AG09309 (cell line): ENCODE measurements at regions not wholly inside any gene's neighbourhood (a gene's known extent, or its start where the extent isn't known, plus 50 kb on each side); places are given as distances from the start of the nearest gene placed in this dataset.

Experiments
- DNase-seq: peaks from one replicate; pipeline ENCODE4 v3.0.0-alpha.2; 2010; ENCODE audit warnings: low read depth
- H3K4me3 ChIP-seq: 2 replicates; pipeline ENCODE4 v1.5.1; 2011; ENCODE audit warnings: mild to moderate bottlenecking, low read depth, low read length, moderate library complexity; ENCODE audit not compliant: control insufficient read depth
- CTCF ChIP-seq: IDR thresholded peaks from 2 replicates; pipeline ENCODE4 v1.5.1; 2011; ENCODE audit warnings: mild to moderate bottlenecking, low read depth, low read length, inconsistent platforms; ENCODE audit not compliant: insufficient read depth, control insufficient read depth; ENCODE audit errors: missing control alignments

GRCh38 chr1:232327899-232328298 is 302.0 kb downstream of the SIPA1L2 start:
- H3K4me3 ChIP-seq = no peak overlapping the region
- DNase-seq = no peak
- TF ChIP-seq CTCF = no peak

- no peak overlapping the region for H3K4me3 ChIP-seq
- no peak for TF ChIP-seq CTCF
- DNase-seq = no peak
Observed at GRCh38 chr1:232327269-232327668, 302.7 kb downstream of the SIPA1L2 start.

- no peak for TF ChIP-seq CTCF
- no peak overlapping the region for H3K4me3 ChIP-seq
- no peak for DNase-seq
Observed at GRCh38 chr1:232322162-232322734, 307.7 kb downstream of the SIPA1L2 start.

- no peak for TF ChIP-seq CTCF
- H3K4me3 ChIP-seq = no peak overlapping the region
- DNase-seq = no peak
Observed at GRCh38 chr1:232319518-232320210, 310.3 kb downstream of the SIPA1L2 start.

- no peak for DNase-seq
Observed at GRCh38 chr1:232319072-232319471, 310.9 kb downstream of the SIPA1L2 start.

GRCh38 chr1:232318143-232318542 is 311.8 kb downstream of the SIPA1L2 start:
- TF ChIP-seq CTCF = no peak
- no peak for DNase-seq
- no peak overlapping the region for H3K4me3 ChIP-seq

More at GRCh38 chr1:232319072-232319471, 310.9 kb downstream of the SIPA1L2 start:
- no peak overlapping the region for H3K4me3 ChIP-seq
- TF ChIP-seq CTCF = no peak

GRCh38 chr1:232317350-232317749 is 312.6 kb downstream of the SIPA1L2 start:
- TF ChIP-seq CTCF = no peak
- no peak overlapping the region for H3K4me3 ChIP-seq
- DNase-seq = no peak
